Stomach (tissue), 8 donors: ENCODE measurements at regions not wholly inside any gene's neighbourhood (a gene's known extent, or its start where the extent isn't known, plus 50 kb on each side); places are given as distances from the start of the nearest gene placed in this dataset.

ENCODE experiments used
- DNase-seq, 2 donors: peaks; one replicate each; pipeline versions ENCODE4 v3.0.0 to v3.0.0-alpha.2; 2013 to 2019
- H3K27ac ChIP-seq, 5 donors: fragments of 200-600 bp in 4 of 5; sonication (generic) in 4 of 5; one replicate each; pipeline ENCODE4 v1.5.1; 2013 to 2019; ENCODE audit warnings: mild to moderate bottlenecking in 1 of 5, moderate library complexity in 1 of 5
- H3K27me3 ChIP-seq, 3 donors: fragments of 200-600 bp; sonication (generic); one replicate each; pipeline ENCODE4 v1.5.1; 2017 to 2019; ENCODE audit warnings: mixed run types in 1 of 3
- H3K36me3 ChIP-seq, 4 donors: fragments of 200-600 bp; sonication (generic); 1 replicate in 3 of 4; 2 replicates in 1 of 4; pipeline ENCODE4 v1.5.1; 2016 to 2019
- H3K4me1 ChIP-seq, 4 donors: fragments of 200-600 bp; sonication (generic); one replicate each; pipeline ENCODE4 v1.5.1; 2016 to 2019
- H3K4me3 ChIP-seq, 4 donors: fragments of 200-600 bp; sonication (generic) in 3 of 4; one replicate each; pipeline ENCODE4 v1.5.1; 2016 to 2019; ENCODE audit warnings: mild to moderate bottlenecking in 1 of 4
- H3K9me3 ChIP-seq, 4 donors: fragments of 200-600 bp; sonication (generic); one replicate each; pipeline ENCODE4 v1.5.1; 2016 to 2019
- EP300 ChIP-seq: sonication (generic); formaldehyde crosslinking; IDR thresholded peaks from one replicate; pipeline ENCODE4 v1.6.1; 2017; ENCODE audit warnings: antibody characterized with exemption
- POLR2A ChIP-seq, 4 donors: fragments of 450-650 bp; IDR thresholded peaks; one replicate each; pipeline ENCODE4 v1.6.1; 2016; ENCODE audit warnings: antibody characterized with exemption in 4 of 4, control low read depth in 2 of 4, mild to moderate bottlenecking in 1 of 4, moderate library complexity in 1 of 4
- POLR2AphosphoS5 ChIP-seq, 3 donors: sonication (generic); formaldehyde crosslinking; IDR thresholded peaks; one replicate each; pipeline ENCODE4 v1.6.1; 2016; ENCODE audit warnings: antibody characterized with exemption in 3 of 3
- WGBS, 5 donors: extraction: QIAGEN DNeasy Blood & Tissue Kit in 3 of 5; methylation state at CpG; one replicate each; pipeline versions ENCODE4 v1.1.5 to v1.1.7; 2013 to 2018; 5-methylcytosine and 5-hydroxymethylcytosine counted together
- intact Hi-C: fragments of 100-400 bp; cut with DNase I; formaldehyde crosslinking; loops from one replicate; pipeline ENCODE4 v1.15.1; 2023; ENCODE audit warnings: low total_unique reads
- TF ChIP-seq, protein P1 (sequence below), 7 experiments: fragments of 450-650 bp in 4 of 7; fragments of 200-600 bp in 3 of 7; sonication (generic) in 3 of 7; IDR thresholded peaks; one replicate each; pipeline ENCODE4 v1.5.1; 2016 to 2019; ENCODE audit warnings: antibody characterized with exemption in 7 of 7, control low read depth in 2 of 7, mild to moderate bottlenecking in 1 of 7
- donor health status: healthy with polysubstance abuse.
- donor health status: Bipolar disorder and iron deficiency.
- donor health status: healthy.

DNA sequence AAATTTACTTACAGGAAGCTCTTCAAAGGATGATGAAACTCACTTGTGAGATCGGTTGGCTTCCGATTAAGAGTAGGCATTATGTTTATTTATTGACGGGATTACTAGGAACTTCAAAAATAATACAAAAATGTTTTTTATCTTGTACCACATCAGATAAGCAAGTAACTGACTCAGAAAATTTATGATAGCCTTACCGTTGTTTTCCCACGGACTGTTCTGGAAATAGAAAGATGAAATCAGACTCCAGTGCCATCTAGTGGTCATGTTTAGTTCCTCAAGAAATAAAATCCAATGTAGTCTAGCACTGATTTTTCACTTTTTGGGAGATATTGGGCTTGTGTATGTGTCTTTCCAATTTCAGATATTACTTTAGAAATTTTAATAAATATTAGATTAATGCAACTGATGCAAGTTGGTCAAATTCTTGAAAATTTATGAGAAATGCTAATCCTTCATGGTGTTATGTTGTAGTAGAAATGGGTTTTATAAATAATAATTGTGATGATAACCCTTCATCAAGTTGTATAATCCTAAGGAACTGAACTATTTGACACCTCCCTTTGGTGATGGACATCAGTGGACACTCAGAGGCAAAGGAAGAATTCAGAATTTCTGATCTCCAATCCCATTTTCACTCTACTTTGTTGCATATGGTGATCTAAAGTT, 168.8 kb downstream of the TMEM26 start:
- Histone ChIP-seq H3K36me3 (no peaks in the 10 kb centered on the region), H3K4me3 (no peak overlapping the region), H3K9me3 (no peaks in the 10 kb centered on the region), H3K4me1 (peaks cover 0 to 25% (median 10%) of the 10 kb centered on the region in 4 donors), H3K27me3 (no peaks in the 10 kb centered on the region), H3K27ac (no peak overlapping the region)
- WGBS, 5 donors = 5 to 13% (median 12%) methylated on average over 5 of the region's 5 CpGs
- intact Hi-C loops = loop anchor here (5.0 to 10.0 kb wide), 2 partner anchors 140 to 467 kb away; no protein-coding TSS in a partner anchor
- DNase-seq = peak in 1 of 2 donors; percentile 84
- no peak for TF ChIP-seq POLR2AphosphoS5 (IDR thresholded peaks at IDR 0.05)
- TF ChIP-seq, protein P1, sequence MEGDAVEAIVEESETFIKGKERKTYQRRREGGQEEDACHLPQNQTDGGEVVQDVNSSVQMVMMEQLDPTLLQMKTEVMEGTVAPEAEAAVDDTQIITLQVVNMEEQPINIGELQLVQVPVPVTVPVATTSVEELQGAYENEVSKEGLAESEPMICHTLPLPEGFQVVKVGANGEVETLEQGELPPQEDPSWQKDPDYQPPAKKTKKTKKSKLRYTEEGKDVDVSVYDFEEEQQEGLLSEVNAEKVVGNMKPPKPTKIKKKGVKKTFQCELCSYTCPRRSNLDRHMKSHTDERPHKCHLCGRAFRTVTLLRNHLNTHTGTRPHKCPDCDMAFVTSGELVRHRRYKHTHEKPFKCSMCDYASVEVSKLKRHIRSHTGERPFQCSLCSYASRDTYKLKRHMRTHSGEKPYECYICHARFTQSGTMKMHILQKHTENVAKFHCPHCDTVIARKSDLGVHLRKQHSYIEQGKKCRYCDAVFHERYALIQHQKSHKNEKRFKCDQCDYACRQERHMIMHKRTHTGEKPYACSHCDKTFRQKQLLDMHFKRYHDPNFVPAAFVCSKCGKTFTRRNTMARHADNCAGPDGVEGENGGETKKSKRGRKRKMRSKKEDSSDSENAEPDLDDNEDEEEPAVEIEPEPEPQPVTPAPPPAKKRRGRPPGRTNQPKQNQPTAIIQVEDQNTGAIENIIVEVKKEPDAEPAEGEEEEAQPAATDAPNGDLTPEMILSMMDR (IDR thresholded peaks at IDR 0.05) = peak in 5 of 7 experiments; percentile 44 to 77 (median 69)
- TF ChIP-seq POLR2A (IDR thresholded peaks at IDR 0.05) = no peak
- TF ChIP-seq EP300 = no peak

DNA sequence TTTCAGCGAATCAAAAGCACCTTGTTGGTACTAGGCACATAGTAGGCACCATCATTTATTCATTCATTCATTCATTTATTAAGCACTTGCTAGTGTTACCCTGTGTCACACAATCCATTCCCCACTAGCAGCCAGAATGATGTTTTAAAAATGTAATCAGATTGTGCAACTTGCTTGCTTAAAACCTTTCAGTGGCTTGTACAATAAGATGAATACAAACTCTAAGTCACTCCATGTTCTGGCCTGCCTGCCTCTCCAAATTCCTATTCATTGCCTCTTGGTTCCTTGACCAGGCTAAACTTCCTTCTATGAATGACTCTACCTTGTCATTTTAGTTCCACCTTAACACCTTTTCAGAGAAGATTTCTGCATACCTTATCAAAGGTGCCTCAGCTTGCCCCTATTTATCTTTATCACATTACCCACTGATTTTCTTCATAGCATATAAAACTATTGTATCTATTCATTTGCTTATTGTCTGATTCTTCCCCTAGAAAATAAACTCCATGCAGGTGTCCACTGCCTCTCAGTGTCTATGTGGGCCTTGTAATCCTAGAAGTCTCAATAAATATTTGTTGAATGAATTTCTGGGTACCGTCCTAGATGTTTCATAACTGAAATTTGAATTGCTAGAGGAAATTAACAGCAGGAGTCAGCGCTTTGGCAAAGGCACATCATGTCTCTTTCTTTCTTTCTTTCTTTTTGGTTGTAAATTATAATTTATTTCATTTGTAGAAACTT, 169.5 kb downstream of the TMEM26 start:
- intact Hi-C loops = loop anchor here (5.0 to 10.0 kb wide), 2 partner anchors 139 to 466 kb away; no protein-coding TSS in a partner anchor
- WGBS, 5 donors = 57 to 67% (median 62%) methylated on average over 3 of the region's 3 CpGs
- H3K36me3 ChIP-seq = no peaks in the 10 kb centered on the region
- no peak for TF ChIP-seq POLR2A (IDR thresholded peaks at IDR 0.05)
- TF ChIP-seq, protein P1 (IDR thresholded peaks at IDR 0.05) = no peak
- TF ChIP-seq POLR2AphosphoS5 (IDR thresholded peaks at IDR 0.05) = no peak
- DNase-seq = no peak
- H3K27ac ChIP-seq = no peak overlapping the region
- no peaks in the 10 kb centered on the region for H3K27me3 ChIP-seq
- no peak overlapping the region for H3K4me3 ChIP-seq
- H3K9me3 ChIP-seq = no peaks in the 10 kb centered on the region
- peaks cover 0 to 25% (median 10%) of the 10 kb centered on the region in 4 donors for H3K4me1 ChIP-seq

DNA sequence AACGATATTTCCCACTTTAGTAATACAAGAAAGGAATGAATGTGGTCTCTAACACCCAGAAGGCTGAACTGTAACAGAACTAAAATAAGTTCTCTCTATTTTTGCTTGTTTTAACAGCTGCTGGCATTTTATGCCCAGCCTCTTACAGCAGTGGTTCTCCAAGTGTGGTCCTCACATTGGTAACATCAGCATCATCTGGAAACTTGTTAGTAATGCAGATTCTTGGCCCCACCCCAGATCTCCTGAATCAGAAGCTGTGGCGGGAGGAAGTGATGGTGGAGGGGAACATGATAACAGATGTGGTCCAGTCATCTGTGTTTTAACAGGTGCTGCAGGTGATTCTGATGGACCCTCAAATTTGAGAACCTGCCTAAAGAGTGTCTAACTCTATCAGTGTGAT, 170.1 kb downstream of the TMEM26 start:
- 85 to 95% (median 88%) methylated on average over 2 of the region's 2 CpGs for WGBS, 5 donors

DNA sequence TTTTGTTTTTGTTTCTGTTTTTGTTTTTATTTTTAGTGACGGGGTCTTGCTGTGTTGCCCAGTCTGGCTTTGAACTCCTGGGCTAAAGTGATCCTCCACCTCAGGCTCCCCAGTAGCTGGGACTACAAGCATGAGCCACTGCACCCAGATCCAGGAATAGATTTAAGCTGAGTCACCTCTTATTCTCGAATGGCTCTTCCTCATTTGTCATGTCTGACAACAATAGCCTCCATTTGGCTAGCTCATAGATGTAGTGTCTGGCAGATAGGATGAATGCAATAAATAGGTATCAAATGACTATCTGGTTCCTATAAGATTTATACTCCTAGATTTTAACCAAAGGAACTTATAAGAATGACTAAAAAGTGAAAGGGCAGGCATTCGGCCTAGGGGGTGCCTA, 172.9 kb downstream of the TMEM26 start:
- no peak for TF ChIP-seq POLR2A (IDR thresholded peaks at IDR 0.05)
- TF ChIP-seq POLR2AphosphoS5 (IDR thresholded peaks at IDR 0.05) = no peak
- DNase-seq = no peak
- Histone ChIP-seq H3K9me3 (no peaks in the 10 kb centered on the region), H3K36me3 (no peaks in the 10 kb centered on the region), H3K4me3 (no peak overlapping the region), H3K4me1 (peaks cover 0 to 15% (median 10%) of the 10 kb centered on the region in 4 donors), H3K27ac (no peak overlapping the region), H3K27me3 (no peaks in the 10 kb centered on the region)
- WGBS, 5 donors = 72 to 79% (median 77%) methylated on average over 3 of the region's 3 CpGs
- intact Hi-C loops = loop anchor here (5.0 to 10.0 kb wide), 2 partner anchors 136 to 463 kb away; no protein-coding TSS in a partner anchor

More for the DNA sequence above, 170.1 kb downstream of the TMEM26 start:
- H3K4me3 ChIP-seq = no peak overlapping the region
- H3K27me3 ChIP-seq = no peaks in the 10 kb centered on the region
- no peak overlapping the region for H3K27ac ChIP-seq
- no peaks in the 10 kb centered on the region for H3K36me3 ChIP-seq
- no peak for DNase-seq
- intact Hi-C loops = loop anchor here (5.0 to 10.0 kb wide), 2 partner anchors 138 to 466 kb away; no protein-coding TSS in a partner anchor
- H3K9me3 ChIP-seq = no peaks in the 10 kb centered on the region
- no peak for TF ChIP-seq POLR2A (IDR thresholded peaks at IDR 0.05)
- no peak for TF ChIP-seq EP300
- TF ChIP-seq POLR2AphosphoS5 (IDR thresholded peaks at IDR 0.05) = no peak
- TF ChIP-seq, protein P1 (IDR thresholded peaks at IDR 0.05) = no peak
- H3K4me1 ChIP-seq = peaks cover 0 to 25% (median 10%) of the 10 kb centered on the region in 4 donors
